ENCODE measurements at regions not wholly inside any gene's neighbourhood (a gene's known extent, or its start where the extent isn't known, plus 50 kb on each side); places are given as distances from the start of the nearest gene placed in this dataset.
"Not testable (repeated sequence)": the region's sequence is repeated elsewhere in the genome, so short reads cannot be mapped to it uniquely, and the experiment has no call there.

DNA sequence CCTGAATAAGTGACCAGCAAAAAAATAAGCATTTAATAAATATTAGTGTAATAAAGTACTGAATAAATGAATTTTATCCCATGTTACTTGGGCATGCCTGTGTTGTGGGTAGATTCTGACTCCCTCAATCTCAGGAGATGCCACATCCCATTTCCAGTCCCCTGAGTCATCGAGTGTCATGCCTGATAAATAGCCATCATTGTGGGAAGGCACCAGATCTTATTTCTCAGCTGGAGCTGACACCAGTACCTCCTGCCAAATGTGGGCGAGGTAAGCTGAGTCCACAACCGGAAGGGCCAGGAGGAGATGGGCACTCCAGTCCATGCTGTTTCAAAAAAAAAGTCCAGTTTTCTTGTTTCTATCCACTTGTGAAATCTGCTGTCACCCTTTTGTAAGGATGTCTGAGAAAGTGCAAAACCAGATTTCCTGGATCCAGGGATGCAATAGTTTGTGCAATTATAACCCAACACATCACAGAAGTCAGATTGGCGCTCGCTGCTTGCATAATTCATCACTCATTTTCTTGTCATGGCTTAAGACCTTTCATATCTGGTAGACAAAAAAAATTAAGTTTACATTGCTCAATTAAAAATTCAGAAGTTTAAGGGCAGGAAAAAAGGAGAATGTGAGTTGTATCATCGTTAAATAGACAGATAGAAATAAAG is 311.6 kb downstream of the MIAT start:
- H3K9me3 ChIP-seq = no peaks in the 10 kb centered on the region
- WGBS, 3 donors = 79 to 81% (median 81%) methylated on average over 6 of the region's 6 CpGs
- no peaks in the 10 kb centered on the region for H3K27me3 ChIP-seq
- TF ChIP-seq, protein P1, sequence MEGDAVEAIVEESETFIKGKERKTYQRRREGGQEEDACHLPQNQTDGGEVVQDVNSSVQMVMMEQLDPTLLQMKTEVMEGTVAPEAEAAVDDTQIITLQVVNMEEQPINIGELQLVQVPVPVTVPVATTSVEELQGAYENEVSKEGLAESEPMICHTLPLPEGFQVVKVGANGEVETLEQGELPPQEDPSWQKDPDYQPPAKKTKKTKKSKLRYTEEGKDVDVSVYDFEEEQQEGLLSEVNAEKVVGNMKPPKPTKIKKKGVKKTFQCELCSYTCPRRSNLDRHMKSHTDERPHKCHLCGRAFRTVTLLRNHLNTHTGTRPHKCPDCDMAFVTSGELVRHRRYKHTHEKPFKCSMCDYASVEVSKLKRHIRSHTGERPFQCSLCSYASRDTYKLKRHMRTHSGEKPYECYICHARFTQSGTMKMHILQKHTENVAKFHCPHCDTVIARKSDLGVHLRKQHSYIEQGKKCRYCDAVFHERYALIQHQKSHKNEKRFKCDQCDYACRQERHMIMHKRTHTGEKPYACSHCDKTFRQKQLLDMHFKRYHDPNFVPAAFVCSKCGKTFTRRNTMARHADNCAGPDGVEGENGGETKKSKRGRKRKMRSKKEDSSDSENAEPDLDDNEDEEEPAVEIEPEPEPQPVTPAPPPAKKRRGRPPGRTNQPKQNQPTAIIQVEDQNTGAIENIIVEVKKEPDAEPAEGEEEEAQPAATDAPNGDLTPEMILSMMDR (IDR thresholded peaks at IDR 0.05) = no peak
- TF ChIP-seq POLR2A (IDR thresholded peaks at IDR 0.05) = no peak
- no peak for TF ChIP-seq EP300 (IDR thresholded peaks at IDR 0.05)
- intact Hi-C loops (cut with DNase I) = loop anchor here in 1 of 4 donors (5.0 kb wide), 1 partner anchor 52 kb away; no protein-coding TSS in a partner anchor
- no peak for DNase-seq
- H3K4me1 ChIP-seq (ENCODE audit: insufficient read depth) = no peaks in the 10 kb centered on the region
- H3K36me3 ChIP-seq = no peaks in the 10 kb centered on the region
- no peak overlapping the region for H3K27ac ChIP-seq
- no peak overlapping the region for H3K4me3 ChIP-seq

DNA sequence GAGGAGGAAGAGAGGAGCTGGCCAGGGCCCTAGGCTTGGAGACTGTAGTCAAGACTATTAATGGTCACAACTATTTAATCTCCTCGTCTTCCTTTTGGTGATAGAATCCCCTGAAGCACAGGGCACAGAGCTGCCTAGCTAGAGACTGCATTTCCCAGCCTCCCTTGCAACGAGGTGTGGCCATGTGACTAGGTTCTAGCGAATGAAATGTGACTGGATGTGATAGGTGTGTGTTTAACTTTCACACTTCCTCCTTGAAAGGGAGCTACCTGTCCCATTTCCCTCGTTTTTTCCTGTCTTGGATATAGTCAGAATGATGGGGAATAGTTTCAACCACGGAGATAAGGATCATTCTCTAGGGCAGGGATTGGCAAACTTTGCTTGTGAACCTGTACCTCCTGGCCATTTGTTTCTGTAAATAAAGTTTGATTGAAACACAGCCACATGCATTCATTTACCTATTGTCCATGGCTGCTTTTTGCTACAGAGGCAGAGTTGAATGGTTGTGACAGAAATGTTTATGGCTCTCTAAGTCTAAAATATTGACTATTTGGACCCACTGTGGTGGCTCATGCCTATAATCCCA is 313.5 kb downstream of the MIAT start:
- H3K9me3 ChIP-seq = no peaks in the 10 kb centered on the region
- H3K27ac ChIP-seq = no peak overlapping the region
- H3K4me1 ChIP-seq (ENCODE audit: insufficient read depth) = no peaks in the 10 kb centered on the region
- WGBS, 3 donors = 33 to 44% (median 34%) methylated on average over 5 of the region's 5 CpGs
- no peaks in the 10 kb centered on the region for H3K27me3 ChIP-seq
- intact Hi-C loops (cut with DNase I) = no loop called here
- H3K4me3 ChIP-seq = no peak overlapping the region
- no peaks in the 10 kb centered on the region for H3K36me3 ChIP-seq
- TF ChIP-seq EP300 (IDR thresholded peaks at IDR 0.05) (no peak), POLR2A (IDR thresholded peaks at IDR 0.05) (no peak)
- TF ChIP-seq, protein P1 (IDR thresholded peaks at IDR 0.05) = no peak
- DNase-seq = no peak

DNA sequence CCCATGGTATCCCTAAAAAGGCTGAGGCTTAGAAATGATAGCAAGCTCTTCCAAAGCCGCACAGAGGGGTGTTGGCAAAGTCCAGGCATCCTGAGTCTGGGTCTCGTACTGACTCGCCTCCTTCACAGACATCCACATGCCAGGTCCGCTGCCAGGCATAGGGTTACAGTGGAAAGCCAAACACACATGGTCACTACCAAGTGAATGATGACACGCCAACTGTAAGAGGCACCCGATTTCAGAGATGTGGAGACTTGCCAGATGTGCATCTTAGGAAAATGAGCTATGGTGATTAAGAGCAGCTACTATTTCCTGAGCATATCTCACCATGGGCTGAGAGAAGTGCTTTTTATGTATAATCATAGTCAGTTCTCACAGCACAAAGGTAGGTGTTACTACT is 314.9 kb downstream of the MIAT start:
- Histone ChIP-seq H3K9me3 (no peaks in the 10 kb centered on the region), H3K4me1 (ENCODE audit: insufficient read depth) (no peaks in the 10 kb centered on the region)
- TF ChIP-seq EP300 (IDR thresholded peaks at IDR 0.05) = no peak
- TF ChIP-seq POLR2A (IDR thresholded peaks at IDR 0.05) = no peak
- TF ChIP-seq, protein P1 (IDR thresholded peaks at IDR 0.05) = no peak

DNA sequence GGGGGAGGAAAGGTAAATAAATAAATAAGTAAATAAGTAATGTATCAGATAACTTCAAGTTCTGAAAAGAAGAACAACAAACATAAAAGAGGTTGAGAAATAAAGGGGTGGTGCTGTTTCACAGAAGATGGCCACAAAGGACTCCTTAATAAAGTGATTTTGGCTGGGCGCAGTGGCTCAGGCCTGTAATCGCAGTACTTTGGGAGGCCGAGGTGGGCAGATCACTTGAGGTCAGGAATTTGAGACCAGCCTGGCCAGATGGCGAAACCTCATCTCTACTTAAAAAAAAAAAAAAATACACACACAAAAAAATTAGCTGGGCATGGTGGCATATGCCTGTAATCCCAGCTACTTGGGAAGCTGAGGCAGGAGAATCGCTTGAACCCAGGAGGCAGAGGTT is 315.5 kb downstream of the MIAT start:
- H3K36me3 ChIP-seq; H3K9me3 ChIP-seq; H3K27ac ChIP-seq; H3K4me3 ChIP-seq; intact Hi-C loops (cut with DNase I); H3K27me3 ChIP-seq; DNase-seq; H3K4me1 ChIP-seq (ENCODE audit: insufficient read depth): not testable (repeated sequence)
- 84 to 89% (median 88%) methylated on average over 5 of the region's 5 CpGs for WGBS, 3 donors

More for the DNA sequence above, 314.9 kb downstream of the MIAT start:
- no peak overlapping the region for H3K27ac ChIP-seq
- no peak for DNase-seq
- no peaks in the 10 kb centered on the region for H3K36me3 ChIP-seq
- intact Hi-C loops (cut with DNase I) = no loop called here
- H3K4me3 ChIP-seq = no peak overlapping the region
- 80 to 90% (median 80%) methylated on average over 6 of the region's 6 CpGs for WGBS, 3 donors
- H3K27me3 ChIP-seq = no peaks in the 10 kb centered on the region

DNA sequence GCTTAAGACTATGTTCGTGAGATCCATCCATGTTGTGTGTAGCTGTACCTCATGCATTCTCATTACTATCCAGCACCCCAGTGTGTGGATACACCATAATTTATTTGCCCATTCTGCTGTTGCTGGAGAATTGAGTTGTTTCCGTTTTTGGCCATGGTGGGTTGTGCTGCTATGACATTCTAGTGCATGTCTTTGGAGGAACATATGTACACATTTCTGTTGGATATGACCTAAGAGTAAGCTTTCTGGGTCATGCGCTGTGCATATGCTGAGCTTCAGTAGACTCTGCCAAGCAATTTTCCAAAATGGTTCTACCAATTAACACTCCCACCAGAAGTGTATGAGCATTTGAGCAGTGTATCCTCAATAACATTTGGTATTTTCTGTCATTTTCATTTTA is 316.6 kb downstream of the MIAT start:
- Histone ChIP-seq H3K27me3 (no peaks in the 10 kb centered on the region), H3K27ac (no peak overlapping the region), H3K36me3 (no peaks in the 10 kb centered on the region), H3K9me3 (no peaks in the 10 kb centered on the region), H3K4me1 (ENCODE audit: insufficient read depth) (no peaks in the 10 kb centered on the region), H3K4me3 (no peak overlapping the region)
- intact Hi-C loops (cut with DNase I) = no loop called here
- DNase-seq = no peak
- TF ChIP-seq, protein P1 (IDR thresholded peaks at IDR 0.05) = no peak
- no peak for TF ChIP-seq EP300 (IDR thresholded peaks at IDR 0.05)
- no peak for TF ChIP-seq POLR2A (IDR thresholded peaks at IDR 0.05)
- 86 to 97% (median 92%) methylated on average over 3 of the region's 3 CpGs for WGBS, 3 donors
